ENCODE measurements at regions not wholly inside any gene's neighbourhood (a gene's known extent, or its start where the extent isn't known, plus 50 kb on each side); places are given as distances from the start of the nearest gene placed in this dataset.
"Not testable (repeated sequence)": the region's sequence is repeated elsewhere in the genome, so short reads cannot be mapped to it uniquely, and the experiment has no call there.

DNA sequence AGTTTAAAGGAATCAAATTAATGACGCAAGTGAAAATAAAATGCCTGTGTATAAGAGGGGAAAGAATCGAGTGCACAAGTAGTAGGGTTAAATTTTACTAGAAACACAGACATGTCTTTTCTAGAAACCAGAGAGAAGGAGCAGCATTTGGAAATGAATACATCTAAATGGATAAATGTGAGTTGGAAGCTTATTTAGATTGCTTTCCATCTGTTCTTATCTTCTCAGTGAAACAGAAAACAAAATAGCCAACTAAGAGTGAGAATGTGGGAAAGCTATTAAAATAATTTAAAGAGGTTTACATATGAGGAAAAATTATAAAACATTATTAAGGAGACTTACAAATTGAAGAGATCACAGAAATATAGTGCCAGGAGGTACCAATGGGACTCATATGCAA lies 1818.9 kb upstream of the FLRT2 start:
- DNase-seq (ENCODE audit: low spot score) = no peak

GRCh38 chr14:83712418-83713129 lies 1817.4 kb upstream of the FLRT2 start:
- DNase-seq (ENCODE audit: low spot score) = no peak

- DNase-seq (ENCODE audit: low spot score) = no peak
Measured at GRCh38 chr14:83713732-83714131, 1816.2 kb upstream of the FLRT2 start.

DNA sequence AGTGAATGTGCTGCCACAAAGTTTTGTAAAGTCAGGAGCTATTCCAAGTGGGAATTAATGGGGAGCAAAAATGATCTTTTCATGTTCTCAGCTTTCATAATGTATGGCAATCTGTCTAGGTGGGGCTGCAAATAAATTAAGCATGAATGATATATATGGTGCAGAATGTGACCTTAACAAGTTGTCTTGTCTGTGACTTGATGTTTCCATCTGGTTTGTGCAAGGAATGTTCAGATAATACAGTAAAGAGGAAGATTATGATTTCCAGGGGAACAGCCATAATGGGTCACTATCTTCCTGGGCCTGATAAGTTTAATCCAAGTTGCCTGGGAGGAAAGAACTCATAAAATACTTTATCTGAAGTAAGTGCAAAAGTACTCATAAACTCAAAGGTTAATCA lies 1815.8 kb upstream of the FLRT2 start:
- DNase-seq (ENCODE audit: low spot score) = no peak

GRCh38 chr14:83719435-83719834 lies 1810.5 kb upstream of the FLRT2 start:
- DNase-seq (ENCODE audit: low spot score) = not testable (repeated sequence)

DNA sequence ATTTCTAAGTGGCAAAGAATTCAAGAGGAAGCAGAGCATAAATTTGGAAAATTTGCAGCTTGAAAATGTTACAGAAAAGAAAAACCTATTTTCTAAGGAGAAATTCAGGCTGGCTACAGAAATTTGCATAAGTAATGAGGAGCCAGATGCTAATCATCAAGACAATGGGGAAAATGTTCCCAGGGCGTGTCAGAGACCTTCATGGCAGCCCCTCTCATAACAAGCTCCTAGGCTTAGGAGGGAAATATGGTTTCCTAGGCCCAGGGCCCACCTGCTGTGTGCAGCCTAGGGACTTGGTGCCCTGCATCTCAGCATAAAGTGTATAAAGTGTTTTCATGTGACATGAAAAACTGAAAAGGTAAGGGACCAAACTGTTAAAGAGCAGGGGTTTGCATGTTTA lies 1796.3 kb upstream of the FLRT2 start:
- no peak for DNase-seq (ENCODE audit: low spot score)

DNA sequence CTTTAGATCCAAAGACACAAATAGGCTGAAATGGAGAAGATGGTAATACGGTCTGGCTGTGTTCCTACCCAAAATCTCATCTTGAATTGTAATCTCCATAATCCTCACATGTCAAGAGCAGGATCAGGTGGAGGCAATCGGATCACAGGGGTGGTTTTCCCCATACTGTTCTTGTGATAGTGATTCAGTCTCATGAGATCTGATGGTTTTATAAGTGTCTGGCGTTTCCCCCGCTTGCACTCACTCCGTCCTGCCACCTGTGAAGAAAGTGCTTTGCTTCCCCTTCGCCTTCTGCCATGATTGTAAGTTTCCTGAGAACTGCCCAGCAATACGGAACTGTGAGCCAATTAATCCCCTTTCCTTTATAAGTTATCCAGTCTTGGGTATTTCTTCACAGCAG lies 1795.5 kb upstream of the FLRT2 start:
- DNase-seq (ENCODE audit: low spot score) = no peak

- DNase-seq (ENCODE audit: low spot score) = no peak
Measured at GRCh38 chr14:83741269-83741668, 1788.7 kb upstream of the FLRT2 start.

- DNase-seq (ENCODE audit: low spot score) = no peak
Measured at GRCh38 chr14:83744224-83744623, 1785.7 kb upstream of the FLRT2 start.

DNA sequence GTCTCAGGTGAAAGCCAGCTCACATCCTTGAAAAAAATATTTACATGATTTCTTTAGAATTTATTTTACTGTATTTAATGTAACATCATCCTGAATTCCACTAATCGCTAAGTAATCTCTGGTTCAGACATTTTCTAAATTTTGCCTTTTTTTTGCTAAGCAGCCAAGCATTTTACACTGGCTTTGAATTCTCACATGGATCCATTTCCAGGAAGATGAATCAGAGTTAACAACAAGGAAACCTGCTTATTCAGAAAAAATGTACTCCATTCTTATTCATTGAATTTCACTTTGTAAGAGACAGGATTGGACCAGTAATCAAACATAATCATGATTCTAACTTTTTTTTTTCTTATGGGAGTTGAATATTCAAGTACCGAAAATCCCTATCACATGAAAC lies 1785.1 kb upstream of the FLRT2 start:
- no peak for DNase-seq (ENCODE audit: low spot score)

GRCh38 chr14:83746336-83746735 lies 1783.6 kb upstream of the FLRT2 start:
- DNase-seq (ENCODE audit: low spot score) = no peak

GRCh38 chr14:83757916-83758315 lies 1772.0 kb upstream of the FLRT2 start:
- DNase-seq (ENCODE audit: low spot score) = no peak

GRCh38 chr14:83764656-83765599 lies 1765.0 kb upstream of the FLRT2 start:
- DNase-seq (ENCODE audit: low spot score) = no peak

DNA sequence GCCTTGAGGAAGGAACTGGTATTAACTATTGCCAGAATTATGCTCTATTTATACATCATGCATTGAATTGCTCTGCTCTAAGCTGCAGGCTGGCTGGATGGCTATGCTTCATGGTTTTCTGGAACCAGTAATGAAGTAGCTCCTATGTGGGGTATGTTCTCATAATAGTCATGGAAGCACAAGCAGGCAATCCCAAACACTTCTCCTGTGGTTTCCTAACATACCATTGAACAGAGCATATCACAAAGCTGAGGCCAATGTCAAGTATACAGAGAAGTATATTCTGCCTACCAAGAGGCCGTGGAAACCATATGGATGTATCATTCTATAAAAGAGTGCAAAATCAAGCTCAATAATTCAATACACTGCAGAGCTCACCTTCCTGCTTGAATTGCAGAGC lies 1752.4 kb upstream of the FLRT2 start:
- no peak for DNase-seq (ENCODE audit: low spot score)

DNA sequence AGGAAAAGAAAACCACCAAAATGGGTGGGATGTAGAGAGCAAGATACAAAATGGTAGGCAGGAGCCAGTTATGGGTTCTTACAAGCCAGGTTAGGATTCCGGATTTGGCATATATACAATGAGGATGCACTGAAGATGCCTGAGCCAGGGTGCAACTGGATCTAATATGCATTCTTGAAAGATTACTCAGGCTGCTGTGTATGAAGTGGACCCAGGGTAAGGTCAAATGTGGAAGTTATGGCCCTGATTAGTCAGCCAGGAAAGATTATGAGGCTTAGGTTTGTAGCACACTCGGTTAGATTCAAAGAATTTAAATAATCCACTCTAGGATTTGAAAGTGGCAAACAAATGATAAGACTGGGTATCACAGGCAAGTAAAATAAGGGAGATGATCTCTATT lies 1750.7 kb upstream of the FLRT2 start:
- DNase-seq (ENCODE audit: low spot score) = no peak

DNA sequence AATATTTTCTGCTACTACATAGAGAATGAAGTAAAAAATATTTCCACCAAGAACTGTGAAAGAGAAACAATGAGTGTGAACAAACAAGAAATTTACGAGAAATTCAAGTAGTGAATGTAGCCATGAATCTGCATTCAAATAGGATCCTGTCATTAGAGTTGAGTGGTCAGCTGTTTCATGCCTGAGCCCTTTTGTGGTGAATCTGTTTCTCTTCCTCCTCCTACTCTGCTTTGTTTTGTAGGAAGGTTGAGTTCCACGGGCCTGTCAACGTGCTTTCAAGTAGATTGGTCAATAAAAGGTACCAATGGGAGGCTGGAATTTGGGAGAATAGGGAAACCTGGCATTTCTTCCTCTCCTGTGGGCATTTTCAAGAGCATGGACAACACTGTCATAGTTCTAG lies 1749.6 kb upstream of the FLRT2 start:
- no peak for DNase-seq (ENCODE audit: low spot score)

DNA sequence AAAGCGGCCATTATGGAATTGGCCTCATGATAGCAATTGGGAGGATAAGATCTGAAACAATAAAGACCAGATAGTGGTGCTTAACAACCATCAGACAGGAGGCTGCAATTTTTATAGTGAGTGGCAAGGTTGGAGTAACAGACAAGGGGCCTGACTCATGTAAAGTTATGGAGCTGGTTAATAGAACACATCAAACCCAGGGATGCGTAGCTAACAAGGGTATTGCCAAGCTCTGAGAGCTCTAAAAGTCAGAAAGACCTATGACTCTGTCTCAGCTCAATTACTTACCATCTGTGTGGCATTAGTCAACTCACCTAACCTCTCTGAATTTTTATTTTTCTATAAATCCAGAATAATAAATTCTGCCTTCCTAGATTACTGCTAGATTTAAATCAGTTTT lies 1731.5 kb upstream of the FLRT2 start:
- no peak for DNase-seq (ENCODE audit: low spot score)

DNA sequence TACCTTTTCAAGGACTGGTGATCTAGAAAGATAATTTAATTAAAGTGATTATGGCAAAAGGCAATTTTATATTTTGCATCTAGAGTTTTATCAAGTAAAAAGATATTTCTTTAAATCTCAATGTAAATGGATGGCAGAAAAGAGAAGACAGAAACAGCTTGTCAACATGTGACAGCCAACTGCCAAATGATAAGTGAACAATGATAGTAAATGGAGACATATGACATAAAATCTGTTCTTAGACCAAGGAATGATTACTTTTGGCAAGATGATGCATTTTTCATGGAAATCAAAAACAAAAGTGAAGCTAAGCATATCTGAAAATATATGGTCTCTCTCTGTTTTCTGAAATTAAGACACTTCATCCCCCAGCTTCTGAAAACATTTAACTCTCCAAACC lies 1730.7 kb upstream of the FLRT2 start:
- DNase-seq (ENCODE audit: low spot score) = no peak

DNA sequence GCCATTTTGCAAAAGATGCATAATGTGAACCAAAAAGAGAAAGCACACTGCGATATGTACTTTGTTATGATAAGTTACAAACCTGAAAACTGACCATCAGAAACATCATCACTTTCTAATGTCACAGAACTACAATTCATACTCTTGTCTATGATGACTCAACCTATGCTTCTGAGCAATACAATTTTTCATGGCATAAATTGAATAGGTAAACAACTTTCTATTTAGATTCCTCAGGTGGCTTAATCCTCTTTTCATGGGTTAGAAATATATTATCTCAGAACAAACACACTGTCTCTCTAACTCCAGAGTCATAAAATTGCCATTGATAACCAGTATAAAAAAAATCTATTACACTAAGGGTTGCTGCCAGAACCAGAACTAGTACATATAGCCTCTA lies 1715.0 kb upstream of the FLRT2 start:
- no peak for DNase-seq (ENCODE audit: low spot score)

- DNase-seq (ENCODE audit: low spot score) = no peak
Measured at GRCh38 chr14:83816761-83817160, 1713.2 kb upstream of the FLRT2 start.

- no peak for DNase-seq (ENCODE audit: low spot score)
Measured at GRCh38 chr14:83825843-83826242, 1704.1 kb upstream of the FLRT2 start.

GRCh38 chr14:83826838-83827237 lies 1703.1 kb upstream of the FLRT2 start:
- no peak for DNase-seq (ENCODE audit: low spot score)

- DNase-seq (ENCODE audit: low spot score) = no peak
Measured at GRCh38 chr14:83827383-83827782, 1702.6 kb upstream of the FLRT2 start.
